Smooth muscle cell (in vitro differentiated cells): ENCODE measurements at regions not wholly inside any gene's neighbourhood (a gene's known extent, or its start where the extent isn't known, plus 50 kb on each side); places are given as distances from the start of the nearest gene placed in this dataset.

Experiments
- DNase-seq: peaks from one replicate; lab custom pipeline; 2025; ENCODE audit not compliant: unreplicated experiment; lab: John Stamatoyannopoulos, UW
- H2AFZ ChIP-seq: fragments of 200-600 bp; sonication (generic); 2 replicates; pipeline ENCODE4 v1.6.0; 2016; ENCODE audit warnings: antibody characterized with exemption, low read depth, mild to moderate bottlenecking
- H3F3A ChIP-seq: fragments of 200-600 bp; sonication (generic); 2 replicates; pipeline ENCODE4 v1.6.0; 2017; ENCODE audit warnings: antibody characterized with exemption, low read depth
- H3K27ac ChIP-seq: fragments of 200-600 bp; sonication (generic); 2 replicates; pipeline ENCODE4 v1.5.1; 2016; ENCODE audit warnings: low read depth, mild to moderate bottlenecking
- H3K27me3 ChIP-seq: fragments of 200-600 bp; sonication (generic); 2 replicates; pipeline ENCODE4 v1.6.1; 2016; ENCODE audit warnings: low read depth, mild to moderate bottlenecking
- H3K36me3 ChIP-seq: fragments of 200-600 bp; sonication (generic); 2 replicates; pipeline ENCODE4 v1.5.1; 2016; ENCODE audit warnings: low read depth
- H3K4me1 ChIP-seq: fragments of 200-600 bp; sonication (generic); 2 replicates; pipeline ENCODE4 v1.5.1; 2016; ENCODE audit warnings: low read depth
- H3K4me2 ChIP-seq: fragments of 200-600 bp; sonication (generic); 2 replicates; pipeline ENCODE4 v1.6.0; 2016; ENCODE audit warnings: mild to moderate bottlenecking
- H3K4me3 ChIP-seq: fragments of 200-600 bp; sonication (generic); 2 replicates; pipeline ENCODE4 v1.5.1; 2016; ENCODE audit warnings: mild to moderate bottlenecking
- H3K79me2 ChIP-seq: fragments of 200-600 bp; sonication (generic); 2 replicates; pipeline ENCODE4 v1.6.0; 2016; ENCODE audit warnings: low read depth, mild to moderate bottlenecking
- H3K9ac ChIP-seq: fragments of 200-600 bp; sonication (generic); 2 replicates; pipeline ENCODE4 v1.6.0; 2016; ENCODE audit warnings: low read depth
- H3K9me3 ChIP-seq: fragments of 200-600 bp; sonication (generic); replicated peaks from 2 replicates; pipeline ENCODE4 v1.5.1; 2016; ENCODE audit warnings: low read depth
- H4K20me1 ChIP-seq: fragments of 200-600 bp; sonication (generic); 2 replicates; pipeline ENCODE4 v1.6.0; 2016; ENCODE audit warnings: low read depth
- CTCF ChIP-seq: fragments of 200-600 bp; sonication (generic); IDR thresholded peaks from 2 replicates; pipeline ENCODE4 v1.5.1; 2017; ENCODE audit warnings: borderline replicate concordance, mild to moderate bottlenecking, antibody characterized with exemption; ENCODE audit not compliant: insufficient read depth, poor library complexity, severe bottlenecking
- WGBS: methylation state at CpG from one replicate; pipeline ENCODE4 v1.1.7; 2016; ENCODE audit warnings: low lambda C conversion rate; 5-methylcytosine and 5-hydroxymethylcytosine counted together

GRCh38 chr12:4117386-4118016 lies 156.1 kb upstream of the CCND2 start:
- Histone ChIP-seq H3K9me3 (no peaks in the 10 kb centered on the region), H3K4me1 (peaks cover 8% of the 10 kb centered on the region), H3F3A (no peaks in the 10 kb centered on the region), H3K9ac (no peak overlapping the region), H3K36me3 (no peaks in the 10 kb centered on the region), H3K27me3 (no peaks in the 10 kb centered on the region), H3K4me2 (peak overlapping the region; percentile 47), H3K4me3 (no peak overlapping the region), H3K79me2 (no peaks in the 10 kb centered on the region), H4K20me1 (no peaks in the 10 kb centered on the region), H2AFZ (no peak overlapping the region), H3K27ac (no peak overlapping the region)
- 93% methylated on average over 12 of the region's 12 CpGs for WGBS
- no peak for DNase-seq
- TF ChIP-seq CTCF, result no peak

DNA sequence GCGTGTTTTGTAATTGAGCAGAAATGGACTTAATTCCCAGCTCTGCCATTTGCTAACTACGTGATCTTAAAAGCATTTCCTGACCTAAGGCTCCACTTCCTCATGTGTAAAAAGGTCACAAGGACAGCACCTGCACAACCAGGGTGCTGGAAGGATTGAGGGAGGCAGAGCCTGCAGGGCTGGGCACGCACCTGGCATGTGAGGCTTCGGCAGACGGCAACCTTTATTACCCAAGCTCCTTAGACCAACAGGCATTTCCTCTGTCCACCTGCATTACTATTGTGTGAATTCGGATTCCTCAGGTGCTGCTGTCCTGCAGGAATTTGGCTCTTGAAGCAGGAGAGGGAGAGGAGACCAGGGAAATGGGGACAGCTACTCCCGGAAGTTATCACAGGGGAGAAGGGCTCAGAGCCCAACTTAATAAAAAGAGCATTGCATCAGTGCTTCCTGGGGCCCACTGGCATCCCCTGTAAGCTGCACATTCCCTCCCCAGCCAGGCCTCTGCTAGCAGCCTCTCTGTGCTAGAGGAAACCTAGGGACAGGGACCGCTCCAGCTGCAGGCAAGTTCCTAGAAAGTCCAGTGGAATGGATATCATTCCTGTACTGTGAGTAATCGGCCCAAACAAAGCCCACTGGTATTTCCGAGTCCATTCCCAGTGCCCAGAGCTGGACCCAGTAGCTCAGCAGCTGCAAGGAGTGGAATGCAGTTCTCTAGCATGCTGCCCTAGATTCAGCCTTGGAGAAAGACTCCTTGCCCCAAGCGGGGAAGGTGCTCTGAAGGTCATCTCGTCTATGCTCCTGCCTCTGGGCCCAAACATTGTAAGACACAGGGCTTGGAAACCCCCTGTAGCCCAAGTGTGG lies 157.1 kb upstream of the CCND2 start:
- no peak overlapping the region for H3K9ac ChIP-seq
- no peaks in the 10 kb centered on the region for H3K27me3 ChIP-seq
- H3K4me2 ChIP-seq, result peak overlapping the region; percentile 42
- TF ChIP-seq CTCF, result no peak
- no peaks in the 10 kb centered on the region for H3F3A ChIP-seq
- H2AFZ ChIP-seq, result no peak overlapping the region
- H3K4me1 ChIP-seq, result peaks cover 8% of the 10 kb centered on the region
- H3K27ac ChIP-seq, result no peak overlapping the region
- H3K9me3 ChIP-seq, result no peaks in the 10 kb centered on the region
- 39% methylated on average over 12 of the region's 12 CpGs for WGBS
- no peak for DNase-seq
- no peaks in the 10 kb centered on the region for H3K36me3 ChIP-seq
- H3K4me3 ChIP-seq, result no peak overlapping the region
- H3K79me2 ChIP-seq, result no peaks in the 10 kb centered on the region
- no peaks in the 10 kb centered on the region for H4K20me1 ChIP-seq

DNA sequence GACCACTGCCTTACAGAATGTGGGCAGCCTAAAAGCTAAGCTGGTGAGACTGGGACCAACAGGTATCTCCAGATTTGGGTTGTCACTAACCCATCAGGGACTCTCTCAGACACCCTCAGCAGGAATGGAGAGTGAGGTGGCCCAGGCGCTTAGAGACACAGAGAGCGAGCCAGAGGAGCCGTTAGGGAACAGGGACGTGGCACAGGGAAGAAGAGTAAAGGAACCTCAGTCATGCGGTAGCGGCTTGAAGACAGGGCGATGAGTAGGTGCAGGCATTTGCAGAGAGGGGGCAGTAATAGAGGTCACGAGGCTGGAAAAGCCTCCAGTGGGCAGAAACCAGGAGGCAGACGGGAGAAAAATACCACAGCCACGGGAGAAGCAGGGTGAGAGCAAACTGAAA lies 158.0 kb upstream of the CCND2 start:
- H2AFZ ChIP-seq, result no peak overlapping the region
- no peaks in the 10 kb centered on the region for H3K9me3 ChIP-seq
- no peak for DNase-seq
- H3K27me3 ChIP-seq, result no peaks in the 10 kb centered on the region
- no peak overlapping the region for H3K27ac ChIP-seq
- H3K36me3 ChIP-seq, result no peaks in the 10 kb centered on the region
- no peak overlapping the region for H3K9ac ChIP-seq
- peak overlapping the region; percentile 42 for H3K4me2 ChIP-seq
- no peaks in the 10 kb centered on the region for H3K79me2 ChIP-seq
- peaks cover 8% of the 10 kb centered on the region for H3K4me1 ChIP-seq
- H3F3A ChIP-seq, result no peaks in the 10 kb centered on the region
- no peak for TF ChIP-seq CTCF
- no peaks in the 10 kb centered on the region for H4K20me1 ChIP-seq
- WGBS, result 30% methylated on average over 10 of the region's 10 CpGs
- H3K4me3 ChIP-seq, result no peak overlapping the region
